NCI-H1092 treated with DMSO at 0.1 percent for 48 hours (cell line): ENCODE measurements at regions not wholly inside any gene's neighbourhood (a gene's known extent, or its start where the extent isn't known, plus 50 kb on each side); places are given as distances from the start of the nearest gene placed in this dataset.
"Not testable (repeated sequence)": the region's sequence is repeated elsewhere in the genome, so short reads cannot be mapped to it uniquely, and the experiment has no call there.

Experiments used
- DNase-seq: peaks from one replicate; lab custom pipeline; 2025; lab: John Stamatoyannopoulos, UW

GRCh38 chr5:29451004-29451403, 1742.5 kb upstream of the CDH6 start:
- DNase-seq: not testable (repeated sequence)

GRCh38 chr5:29414681-29415080, 1778.8 kb upstream of the CDH6 start:
- no peak for DNase-seq

- DNase-seq: no peak
Measured at GRCh38 chr5:29412979-29413378, 1780.5 kb upstream of the CDH6 start.

- no peak for DNase-seq
Measured at GRCh38 chr5:29402270-29402669, 1791.2 kb upstream of the CDH6 start.

- no peak for DNase-seq
Measured at GRCh38 chr5:29389993-29390392, 1803.5 kb upstream of the CDH6 start.

GRCh38 chr5:29387384-29387783, 1806.1 kb upstream of the CDH6 start:
- DNase-seq: no peak

GRCh38 chr5:29382780-29383179, 1810.7 kb upstream of the CDH6 start:
- no peak for DNase-seq

GRCh38 chr5:29380029-29380428, 1813.5 kb upstream of the CDH6 start:
- no peak for DNase-seq

GRCh38 chr5:29379619-29380018, 1813.9 kb upstream of the CDH6 start:
- no peak for DNase-seq

GRCh38 chr5:29378104-29378503, 1815.4 kb upstream of the CDH6 start:
- DNase-seq: no peak

- no peak for DNase-seq
Measured at GRCh38 chr5:29370248-29370647, 1823.2 kb upstream of the CDH6 start.

GRCh38 chr5:29367176-29367833, 1826.2 kb upstream of the CDH6 start:
- no peak for DNase-seq

GRCh38 chr5:29351170-29351569, 1842.3 kb upstream of the CDH6 start:
- no peak for DNase-seq

- DNase-seq: no peak
Measured at GRCh38 chr5:29337030-29337429, 1856.5 kb upstream of the CDH6 start.

- DNase-seq: no peak
Measured at GRCh38 chr5:29321591-29321990, 1871.9 kb upstream of the CDH6 start.

GRCh38 chr5:29309359-29309758, 1884.1 kb upstream of the CDH6 start:
- no peak for DNase-seq

- DNase-seq: no peak
Measured at GRCh38 chr5:29307478-29307877, 1886.0 kb upstream of the CDH6 start.

- no peak for DNase-seq
Measured at GRCh38 chr5:29304545-29304944, 1888.9 kb upstream of the CDH6 start.

- DNase-seq: no peak
Measured at GRCh38 chr5:29296548-29296947, 1896.9 kb upstream of the CDH6 start.

- DNase-seq: no peak
Measured at GRCh38 chr5:29277642-29278041, 1915.8 kb upstream of the CDH6 start.

GRCh38 chr5:29276371-29276770, 1917.1 kb upstream of the CDH6 start:
- DNase-seq: no peak

- DNase-seq: no peak
Measured at GRCh38 chr5:29263915-29264351, 1929.6 kb upstream of the CDH6 start.

- no peak for DNase-seq
Measured at GRCh38 chr5:29262339-29263123, 1931.0 kb upstream of the CDH6 start.

- DNase-seq: no peak
Measured at GRCh38 chr5:29261213-29261612, 1932.3 kb upstream of the CDH6 start.
